ACC112 (cell line): ENCODE measurements at regions not wholly inside any gene's neighbourhood (a gene's known extent, or its start where the extent isn't known, plus 50 kb on each side); places are given as distances from the start of the nearest gene placed in this dataset.

ENCODE experiments used
- H2AFZ ChIP-seq: fragments of 200-600 bp; sonication (generic); one replicate; pipeline ENCODE4 v1.6.0; 2017; ENCODE audit warnings: antibody characterized with exemption, low read length; ENCODE audit not compliant: unreplicated experiment
- H3K27ac ChIP-seq: fragments of 200-600 bp; sonication (generic); 2 replicates; pipeline ENCODE4 v1.5.1; 2014; ENCODE audit warnings: low read depth, mild to moderate bottlenecking, antibody characterized with exemption, low read length, moderate library complexity
- H3K27me3 ChIP-seq: fragments of 200-600 bp; sonication (generic); 2 replicates; pipeline ENCODE4 v1.6.1; 2014; ENCODE audit warnings: mild to moderate bottlenecking, antibody characterized with exemption, low read length, moderate library complexity, mixed read lengths; ENCODE audit not compliant: insufficient read depth
- H3K36me3 ChIP-seq: fragments of 200-600 bp; sonication (generic); 2 replicates; pipeline ENCODE4 v1.6.1; 2016; ENCODE audit warnings: mild to moderate bottlenecking, antibody characterized with exemption, low read length, moderate library complexity, mixed read lengths; ENCODE audit not compliant: insufficient read depth
- H3K4me1 ChIP-seq: fragments of 200-600 bp; sonication (generic); one replicate; pipeline ENCODE4 v1.6.1; 2016; ENCODE audit warnings: low read length, mixed read lengths; ENCODE audit not compliant: insufficient read depth, unreplicated experiment, control insufficient read depth
- H3K4me3 ChIP-seq: fragments of 200-600 bp; sonication (generic); 2 replicates; pipeline ENCODE4 v1.5.1; 2014; ENCODE audit warnings: mild to moderate bottlenecking, low read depth, low read length
- H3K79me2 ChIP-seq: fragments of 200-600 bp; sonication (generic); one replicate; pipeline ENCODE4 v1.6.0; 2016; ENCODE audit warnings: low read length; ENCODE audit not compliant: control insufficient read depth, unreplicated experiment, insufficient read depth

DNA sequence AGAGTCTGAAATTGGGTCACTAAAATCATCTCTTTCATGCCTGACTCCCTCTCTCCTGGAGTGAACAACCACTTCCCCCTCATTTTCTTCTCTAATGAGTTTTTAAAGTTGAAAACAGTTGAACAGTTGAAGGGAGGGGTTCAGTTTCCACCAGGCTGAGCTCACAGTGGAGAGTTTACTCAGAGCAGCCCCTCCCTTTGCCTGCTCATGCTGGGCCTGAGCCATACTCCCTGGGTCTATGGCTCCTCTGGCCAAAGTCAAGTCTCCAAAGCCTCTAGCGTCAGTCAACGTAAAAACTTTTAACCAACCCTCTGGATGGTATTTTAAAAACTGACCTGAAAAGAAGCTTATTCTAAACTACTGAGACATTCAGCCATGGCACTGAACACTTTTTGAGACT lies 100.8 kb upstream of the RNPC3 start:
- Histone ChIP-seq H3K36me3 (no peaks in the 10 kb centered on the region), H3K4me1 (no peaks in the 10 kb centered on the region), H3K79me2 (no peaks in the 10 kb centered on the region), H3K27me3 (no peaks in the 10 kb centered on the region), H2AFZ (no peak overlapping the region), H3K4me3 (no peak overlapping the region), H3K27ac (no peak overlapping the region)

DNA sequence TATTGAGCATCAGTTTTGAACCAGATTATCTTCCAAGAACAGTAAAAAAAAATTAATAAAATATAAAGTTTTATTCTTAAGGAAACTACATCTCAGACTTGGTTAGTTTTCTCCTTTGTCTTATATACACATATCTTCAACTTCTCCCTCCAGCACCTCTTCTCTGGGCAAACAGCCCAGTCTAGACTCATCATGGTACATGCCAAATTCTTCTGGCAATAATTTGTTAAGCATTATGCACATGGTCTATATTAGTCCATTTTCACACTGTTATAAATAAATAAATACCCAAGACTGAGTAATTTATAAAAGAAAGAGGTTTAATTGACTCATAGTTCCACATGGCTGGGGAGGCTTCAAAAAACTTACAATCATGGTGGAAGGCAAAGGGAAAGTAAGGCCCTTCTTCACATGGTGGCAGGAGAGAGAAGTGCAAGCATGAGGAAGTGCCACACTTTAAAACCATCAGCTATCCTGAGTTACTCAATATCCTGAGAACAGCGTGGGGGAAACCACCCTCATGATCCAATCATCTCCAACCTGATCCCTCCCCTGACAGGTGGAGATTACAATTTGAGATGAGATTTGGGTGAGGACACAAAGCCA lies 108.7 kb upstream of the RNPC3 start:
- Histone ChIP-seq H3K36me3 (no peaks in the 10 kb centered on the region), H3K4me1 (no peaks in the 10 kb centered on the region), H3K4me3 (no peak overlapping the region), H3K79me2 (no peaks in the 10 kb centered on the region), H3K27me3 (no peaks in the 10 kb centered on the region), H3K27ac (no peak overlapping the region), H2AFZ (no peak overlapping the region)

DNA sequence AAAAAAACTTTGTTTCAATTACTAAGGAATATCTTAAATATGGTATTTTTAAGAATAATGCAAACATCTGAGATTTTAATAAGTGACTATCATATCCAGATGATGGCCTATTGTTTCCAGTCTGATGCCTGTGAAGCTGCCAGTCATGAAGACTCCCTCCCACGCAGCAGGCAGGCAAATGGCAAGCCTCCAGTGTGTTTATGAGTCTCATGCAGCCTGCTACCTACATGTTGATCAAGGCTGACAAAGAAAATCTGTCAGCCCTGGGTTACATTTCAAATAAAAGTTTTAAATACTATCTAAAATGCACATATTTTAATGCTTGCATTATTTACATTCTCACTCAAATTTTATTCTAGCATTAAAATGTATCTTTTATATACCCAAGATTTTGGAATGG lies 137.6 kb upstream of the RNPC3 start:
- H3K4me1 ChIP-seq = no peaks in the 10 kb centered on the region
- no peak overlapping the region for H2AFZ ChIP-seq

GRCh38 chr1:103373991-103374390 lies 151.5 kb upstream of the RNPC3 start:
- Histone ChIP-seq H3K36me3 (no peaks in the 10 kb centered on the region), H3K79me2 (no peaks in the 10 kb centered on the region), H3K4me1 (peaks cover 8% of the 10 kb centered on the region), H3K27me3 (no peaks in the 10 kb centered on the region), H3K4me3 (no peak overlapping the region), H3K27ac (no peak overlapping the region), H2AFZ (no peak overlapping the region)

More for the DNA sequence above, 137.6 kb upstream of the RNPC3 start:
- Histone ChIP-seq H3K27me3 (no peaks in the 10 kb centered on the region), H3K4me3 (no peak overlapping the region), H3K79me2 (no peaks in the 10 kb centered on the region), H3K36me3 (no peaks in the 10 kb centered on the region), H3K27ac (no peak overlapping the region)

DNA sequence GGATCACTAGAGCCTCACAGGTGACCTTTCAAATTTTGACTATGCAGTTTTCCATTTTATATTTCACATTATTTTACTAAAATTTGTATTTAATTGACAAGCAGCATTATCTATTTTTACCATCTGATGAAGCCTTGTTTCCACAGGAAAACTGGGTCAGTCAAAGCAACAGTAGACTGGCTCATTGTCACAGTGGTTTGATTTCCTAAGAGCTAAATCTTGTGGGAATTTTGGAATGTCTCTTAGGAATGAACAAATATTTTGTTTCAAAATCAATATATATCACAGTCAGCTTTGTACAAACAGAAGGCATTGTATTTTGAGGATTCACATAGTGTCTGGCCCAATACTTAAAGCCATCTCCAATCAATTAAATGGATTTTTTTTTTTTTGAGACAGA lies 152.6 kb upstream of the RNPC3 start:
- Histone ChIP-seq H3K27ac (no peak overlapping the region), H3K27me3 (no peaks in the 10 kb centered on the region), H3K79me2 (no peaks in the 10 kb centered on the region)

DNA sequence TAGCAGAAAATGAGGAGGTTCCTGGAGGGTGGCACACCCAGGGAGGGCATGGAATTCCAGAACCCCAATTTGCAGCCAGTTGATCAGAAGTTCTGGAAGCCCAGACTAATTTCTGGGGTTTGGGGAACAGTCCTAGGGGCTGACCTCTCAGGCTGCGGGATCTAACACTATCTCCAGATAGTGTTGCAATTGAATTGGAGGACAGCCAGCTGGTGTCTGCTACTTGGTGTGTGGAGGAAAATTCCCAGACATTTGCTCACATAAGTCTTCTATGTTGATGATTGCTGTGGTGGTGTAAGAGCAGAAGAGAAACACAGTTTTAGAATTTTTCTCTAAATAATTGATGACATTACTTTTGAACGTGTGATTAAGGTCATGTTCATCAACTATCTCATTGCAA lies 154.3 kb upstream of the RNPC3 start:
- Histone ChIP-seq H2AFZ (no peak overlapping the region), H3K27ac (no peak overlapping the region), H3K4me1 (peaks cover 8% of the 10 kb centered on the region), H3K4me3 (no peak overlapping the region), H3K36me3 (no peaks in the 10 kb centered on the region), H3K27me3 (no peaks in the 10 kb centered on the region), H3K79me2 (no peaks in the 10 kb centered on the region)

More for the DNA sequence above, 152.6 kb upstream of the RNPC3 start:
- Histone ChIP-seq H3K36me3 (no peaks in the 10 kb centered on the region), H2AFZ (no peak overlapping the region), H3K4me1 (peaks cover 8% of the 10 kb centered on the region), H3K4me3 (no peak overlapping the region)

- Histone ChIP-seq H3K27me3 (no peaks in the 10 kb centered on the region), H3K4me1 (peaks cover 8% of the 10 kb centered on the region), H3K79me2 (no peaks in the 10 kb centered on the region), H3K27ac (no peak overlapping the region), H3K4me3 (no peak overlapping the region), H3K36me3 (no peaks in the 10 kb centered on the region), H2AFZ (no peak overlapping the region)
Observed at GRCh38 chr1:103367186-103367585, 158.3 kb upstream of the RNPC3 start.

GRCh38 chr1:103365860-103366569 lies 159.5 kb upstream of the RNPC3 start:
- Histone ChIP-seq H3K4me3 (no peak overlapping the region), H3K27me3 (no peaks in the 10 kb centered on the region), H3K4me1 (peaks cover 2% of the 10 kb centered on the region), H3K79me2 (no peaks in the 10 kb centered on the region), H2AFZ (no peak overlapping the region), H3K27ac (no peak overlapping the region), H3K36me3 (no peaks in the 10 kb centered on the region)

DNA sequence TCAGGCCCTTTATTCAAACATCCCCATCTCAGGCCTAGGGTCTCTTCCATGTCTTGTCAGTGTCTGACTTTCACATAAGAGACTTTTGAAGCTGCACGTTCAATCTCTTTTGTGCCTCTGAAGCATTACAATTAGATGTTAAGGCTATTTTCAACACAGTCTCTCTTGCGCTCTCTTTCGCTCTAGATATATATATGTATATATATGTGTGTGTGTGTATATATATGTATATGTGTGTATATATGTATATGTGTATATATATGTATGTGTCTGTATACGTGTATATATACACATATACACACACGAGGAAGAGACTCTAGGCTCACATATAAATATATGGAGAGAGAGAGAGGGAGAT lies 162.5 kb upstream of the RNPC3 start:
- Histone ChIP-seq H3K4me3 (no peak overlapping the region), H3K27ac (no peak overlapping the region), H3K27me3 (no peaks in the 10 kb centered on the region), H2AFZ (no peak overlapping the region), H3K36me3 (no peaks in the 10 kb centered on the region), H3K79me2 (no peaks in the 10 kb centered on the region), H3K4me1 (no peaks in the 10 kb centered on the region)

DNA sequence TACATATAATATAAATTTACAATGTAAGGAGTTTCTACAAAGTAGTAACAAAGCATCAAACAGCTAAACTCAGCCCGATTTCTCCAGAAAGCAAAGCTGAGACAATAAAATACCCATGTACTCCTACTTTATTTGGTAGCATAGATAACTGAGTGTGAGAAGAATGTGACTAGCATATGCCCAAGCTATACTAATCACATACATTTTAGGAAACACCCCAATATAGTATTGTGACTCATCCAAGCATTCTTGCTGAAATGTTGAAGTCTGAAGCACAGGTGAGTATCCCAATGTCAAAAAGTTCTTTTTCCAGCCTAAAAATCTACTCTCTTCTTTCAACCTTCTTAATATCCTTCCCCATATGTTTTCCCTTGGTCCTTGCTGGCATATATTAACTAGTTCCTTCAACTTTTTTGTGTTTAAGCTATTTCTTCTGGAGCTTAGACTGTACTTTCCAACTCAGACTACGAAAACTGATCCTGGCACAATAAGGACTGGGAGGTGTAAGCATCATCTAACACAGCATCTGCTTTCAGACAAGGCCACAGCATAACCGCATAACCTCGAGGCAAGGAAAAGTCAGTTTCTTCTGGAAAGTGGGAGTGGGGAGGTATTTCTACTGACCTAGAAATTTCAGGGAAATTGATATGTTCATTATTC lies 163.0 kb upstream of the RNPC3 start:
- no peaks in the 10 kb centered on the region for H3K36me3 ChIP-seq
- no peaks in the 10 kb centered on the region for H3K4me1 ChIP-seq
- no peaks in the 10 kb centered on the region for H3K27me3 ChIP-seq
- H3K27ac ChIP-seq = no peak overlapping the region
- no peak overlapping the region for H3K4me3 ChIP-seq
- H3K79me2 ChIP-seq = no peaks in the 10 kb centered on the region
- H2AFZ ChIP-seq = no peak overlapping the region

DNA sequence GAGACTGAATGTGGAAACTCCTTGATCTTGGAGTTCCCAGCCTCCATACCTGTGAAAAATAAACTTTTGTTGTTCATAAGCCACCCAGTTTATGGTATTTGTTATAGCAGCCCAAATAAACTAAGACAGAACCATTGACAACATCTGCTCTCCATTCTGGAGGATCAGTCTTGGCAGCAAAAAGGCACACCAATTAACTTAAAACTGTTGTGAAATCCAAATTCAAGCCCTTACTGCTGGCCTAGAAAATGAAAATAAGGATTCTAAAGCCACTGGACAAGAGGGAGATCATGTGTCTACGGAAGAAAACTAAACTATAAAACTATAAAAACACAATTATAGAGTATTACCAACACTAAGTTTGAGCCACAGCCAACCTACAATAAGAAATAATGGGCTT lies 172.1 kb upstream of the RNPC3 start:
- Histone ChIP-seq H2AFZ (no peak overlapping the region), H3K4me3 (no peak overlapping the region), H3K4me1 (no peaks in the 10 kb centered on the region), H3K36me3 (no peaks in the 10 kb centered on the region), H3K27ac (no peak overlapping the region), H3K79me2 (no peaks in the 10 kb centered on the region), H3K27me3 (no peaks in the 10 kb centered on the region)
